PFSK-1 (cell line): ENCODE measurements at regions not wholly inside any gene's neighbourhood (a gene's known extent, or its start where the extent isn't known, plus 50 kb on each side); places are given as distances from the start of the nearest gene placed in this dataset.

Experiments
- FOXP2 ChIP-seq: optimal IDR thresholded peaks from 2 replicates; pipeline ENCODE3; 2011; ENCODE audit warnings: borderline replicate concordance, control low read depth, inconsistent platforms; ENCODE audit not compliant: insufficient read depth; ENCODE audit errors: extremely low read length, extremely low read depth
- POLR2AphosphoS5 ChIP-seq: IDR thresholded peaks from 2 replicates; pipeline ENCODE4 v1.6.1; 2012; ENCODE audit warnings: low read depth, mild to moderate bottlenecking, control low read depth, low read length, moderate library complexity
- SIN3A ChIP-seq: IDR thresholded peaks from 2 replicates; pipeline ENCODE4 v1.6.1; 2012; ENCODE audit warnings: mild to moderate bottlenecking, low read length, moderate library complexity, borderline replicate concordance; ENCODE audit not compliant: insufficient read depth
- TAF1 ChIP-seq: IDR thresholded peaks from 2 replicates; pipeline ENCODE4 v1.6.1; 2012; ENCODE audit warnings: low read length, control low read depth, borderline replicate concordance; ENCODE audit not compliant: insufficient read depth
- TF ChIP-seq, protein P1 (sequence below), 2 experiments: IDR thresholded peaks; 2 replicates each; pipeline versions ENCODE4 v1.6.1 to v1.8.0; 2011 to 2012; ENCODE audit warnings: low read depth in 2 of 2, low read length in 2 of 2, control low read depth in 1 of 2, inconsistent platforms in 1 of 2, mild to moderate bottlenecking in 1 of 2, moderate library complexity in 1 of 2; ENCODE audit not compliant: insufficient read depth in 1 of 2

DNA sequence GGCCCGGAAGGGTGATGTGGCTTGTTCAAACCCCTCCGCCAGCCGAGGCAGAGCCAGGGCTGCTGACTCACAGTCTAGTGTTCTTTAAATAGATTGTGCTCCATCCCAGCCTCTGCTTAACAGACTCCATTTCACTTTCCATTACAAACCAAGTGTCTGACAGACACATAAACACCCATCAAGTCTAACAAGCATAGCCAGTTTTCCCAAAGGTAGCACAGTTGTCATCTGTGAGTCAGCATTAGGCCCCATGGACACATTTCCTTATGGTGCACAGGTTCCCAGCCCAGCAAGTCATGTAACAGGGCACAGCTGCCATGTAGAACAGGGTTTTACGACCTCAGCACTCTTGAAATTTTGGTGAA is 109.9 kb upstream of the RAP2B start:
- TF ChIP-seq POLR2AphosphoS5 (no peak), TAF1 (no peak), SIN3A (no peak), FOXP2 (no peak)
- TF ChIP-seq, protein P1, sequence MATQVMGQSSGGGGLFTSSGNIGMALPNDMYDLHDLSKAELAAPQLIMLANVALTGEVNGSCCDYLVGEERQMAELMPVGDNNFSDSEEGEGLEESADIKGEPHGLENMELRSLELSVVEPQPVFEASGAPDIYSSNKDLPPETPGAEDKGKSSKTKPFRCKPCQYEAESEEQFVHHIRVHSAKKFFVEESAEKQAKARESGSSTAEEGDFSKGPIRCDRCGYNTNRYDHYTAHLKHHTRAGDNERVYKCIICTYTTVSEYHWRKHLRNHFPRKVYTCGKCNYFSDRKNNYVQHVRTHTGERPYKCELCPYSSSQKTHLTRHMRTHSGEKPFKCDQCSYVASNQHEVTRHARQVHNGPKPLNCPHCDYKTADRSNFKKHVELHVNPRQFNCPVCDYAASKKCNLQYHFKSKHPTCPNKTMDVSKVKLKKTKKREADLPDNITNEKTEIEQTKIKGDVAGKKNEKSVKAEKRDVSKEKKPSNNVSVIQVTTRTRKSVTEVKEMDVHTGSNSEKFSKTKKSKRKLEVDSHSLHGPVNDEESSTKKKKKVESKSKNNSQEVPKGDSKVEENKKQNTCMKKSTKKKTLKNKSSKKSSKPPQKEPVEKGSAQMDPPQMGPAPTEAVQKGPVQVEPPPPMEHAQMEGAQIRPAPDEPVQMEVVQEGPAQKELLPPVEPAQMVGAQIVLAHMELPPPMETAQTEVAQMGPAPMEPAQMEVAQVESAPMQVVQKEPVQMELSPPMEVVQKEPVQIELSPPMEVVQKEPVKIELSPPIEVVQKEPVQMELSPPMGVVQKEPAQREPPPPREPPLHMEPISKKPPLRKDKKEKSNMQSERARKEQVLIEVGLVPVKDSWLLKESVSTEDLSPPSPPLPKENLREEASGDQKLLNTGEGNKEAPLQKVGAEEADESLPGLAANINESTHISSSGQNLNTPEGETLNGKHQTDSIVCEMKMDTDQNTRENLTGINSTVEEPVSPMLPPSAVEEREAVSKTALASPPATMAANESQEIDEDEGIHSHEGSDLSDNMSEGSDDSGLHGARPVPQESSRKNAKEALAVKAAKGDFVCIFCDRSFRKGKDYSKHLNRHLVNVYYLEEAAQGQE (IDR thresholded peaks at IDR 0.05; ENCODE audit: insufficient read depth in 1 of 2, low read depth in 2 of 2, low read length in 2 of 2): no peak
